Skeletal muscle satellite cell (primary cell): ENCODE measurements at regions not wholly inside any gene's neighbourhood (a gene's known extent, or its start where the extent isn't known, plus 50 kb on each side); places are given as distances from the start of the nearest gene placed in this dataset.

Source experiments
- H3K27me3 ChIP-seq: 2 replicates; pipeline ENCODE4 v1.7.0; 2013; ENCODE audit warnings: low read length; ENCODE audit not compliant: control insufficient read depth, insufficient read depth
- H3K36me3 ChIP-seq: 2 replicates; pipeline ENCODE4 v1.7.0; 2013; ENCODE audit warnings: mild to moderate bottlenecking, control low read depth, low read length; ENCODE audit not compliant: insufficient read depth
- H3K4me1 ChIP-seq: 2 replicates; pipeline ENCODE4 v1.7.0; 2013; ENCODE audit warnings: low read length; ENCODE audit not compliant: control insufficient read depth, insufficient read depth
- H3K4me2 ChIP-seq: 2 replicates; pipeline ENCODE4 v1.7.0; 2013; ENCODE audit warnings: mild to moderate bottlenecking, low read length
- H3K4me3 ChIP-seq: 2 replicates; pipeline ENCODE4 v1.7.0; 2013; ENCODE audit warnings: low read length
- H3K9ac ChIP-seq: 2 replicates; pipeline ENCODE4 v1.7.0; 2013; ENCODE audit warnings: mild to moderate bottlenecking, low read depth, low read length, moderate library complexity
- H3K9me3 ChIP-seq: replicated peaks from 2 replicates; pipeline ENCODE4 v1.7.0; 2013; ENCODE audit warnings: mild to moderate bottlenecking, control low read depth, low read length

- Histone ChIP-seq H3K4me3 (no peak overlapping the region), H3K4me2 (no peak overlapping the region), H3K9ac (no peak overlapping the region), H3K4me1 (no peaks in the 10 kb centered on the region), H3K9me3 (no peaks in the 10 kb centered on the region), H3K27me3 (peaks cover 8% of the 10 kb centered on the region), H3K36me3 (no peaks in the 10 kb centered on the region)
Observed at GRCh38 chr6:4504700-4505099, 271.5 kb upstream of the CDYL start.

- Histone ChIP-seq H3K4me2 (no peak overlapping the region), H3K9me3 (no peaks in the 10 kb centered on the region), H3K36me3 (no peaks in the 10 kb centered on the region), H3K9ac (no peak overlapping the region), H3K4me1 (no peaks in the 10 kb centered on the region), H3K4me3 (no peak overlapping the region), H3K27me3 (peaks cover 8% of the 10 kb centered on the region)
Observed at GRCh38 chr6:4503700-4504099, 272.5 kb upstream of the CDYL start.

- H3K9ac ChIP-seq: no peak overlapping the region
Observed at GRCh38 chr6:4496284-4496683, 279.9 kb upstream of the CDYL start.

GRCh38 chr6:4491501-4492260 is 284.5 kb upstream of the CDYL start:
- H3K9ac ChIP-seq: no peak overlapping the region
- no peaks in the 10 kb centered on the region for H3K4me1 ChIP-seq
- no peaks in the 10 kb centered on the region for H3K9me3 ChIP-seq
- no peaks in the 10 kb centered on the region for H3K36me3 ChIP-seq
- no peaks in the 10 kb centered on the region for H3K27me3 ChIP-seq
- no peak overlapping the region for H3K4me3 ChIP-seq
- H3K4me2 ChIP-seq: no peak overlapping the region

More at GRCh38 chr6:4496284-4496683, 279.9 kb upstream of the CDYL start:
- Histone ChIP-seq H3K4me3 (no peak overlapping the region), H3K9me3 (no peaks in the 10 kb centered on the region), H3K36me3 (no peaks in the 10 kb centered on the region), H3K4me1 (no peaks in the 10 kb centered on the region), H3K27me3 (peaks cover 8% of the 10 kb centered on the region), H3K4me2 (no peak overlapping the region)

- Histone ChIP-seq H3K9me3 (no peaks in the 10 kb centered on the region), H3K4me1 (no peaks in the 10 kb centered on the region), H3K9ac (no peak overlapping the region)
Observed at GRCh38 chr6:4489538-4489937, 286.7 kb upstream of the CDYL start.

GRCh38 chr6:4488389-4488788 is 287.8 kb upstream of the CDYL start:
- H3K27me3 ChIP-seq: peaks cover 5% of the 10 kb centered on the region
- no peaks in the 10 kb centered on the region for H3K36me3 ChIP-seq
- H3K4me1 ChIP-seq: no peaks in the 10 kb centered on the region
- no peak overlapping the region for H3K4me3 ChIP-seq
- no peaks in the 10 kb centered on the region for H3K9me3 ChIP-seq
- H3K9ac ChIP-seq: no peak overlapping the region
- H3K4me2 ChIP-seq: no peak overlapping the region

More at GRCh38 chr6:4489538-4489937, 286.7 kb upstream of the CDYL start:
- Histone ChIP-seq H3K27me3 (peaks cover 5% of the 10 kb centered on the region), H3K4me2 (no peak overlapping the region), H3K4me3 (no peak overlapping the region), H3K36me3 (no peaks in the 10 kb centered on the region)

- no peaks in the 10 kb centered on the region for H3K4me1 ChIP-seq
- H3K4me2 ChIP-seq: no peak overlapping the region
- H3K36me3 ChIP-seq: no peaks in the 10 kb centered on the region
- no peaks in the 10 kb centered on the region for H3K9me3 ChIP-seq
- no peak overlapping the region for H3K9ac ChIP-seq
- peaks cover 5% of the 10 kb centered on the region for H3K27me3 ChIP-seq
- no peak overlapping the region for H3K4me3 ChIP-seq
Observed at GRCh38 chr6:4487538-4487937, 288.7 kb upstream of the CDYL start.

GRCh38 chr6:4486568-4487315 is 289.5 kb upstream of the CDYL start:
- Histone ChIP-seq H3K36me3 (no peaks in the 10 kb centered on the region), H3K4me3 (no peak overlapping the region), H3K4me2 (no peak overlapping the region), H3K4me1 (no peaks in the 10 kb centered on the region), H3K9me3 (no peaks in the 10 kb centered on the region), H3K9ac (no peak overlapping the region), H3K27me3 (peaks cover 5% of the 10 kb centered on the region)

- Histone ChIP-seq H3K4me2 (no peak overlapping the region), H3K9me3 (no peaks in the 10 kb centered on the region), H3K4me1 (no peaks in the 10 kb centered on the region), H3K27me3 (peaks cover 12% of the 10 kb centered on the region), H3K36me3 (no peaks in the 10 kb centered on the region), H3K4me3 (no peak overlapping the region), H3K9ac (no peak overlapping the region)
Observed at GRCh38 chr6:4485735-4486134, 290.5 kb upstream of the CDYL start.

- no peaks in the 10 kb centered on the region for H3K36me3 ChIP-seq
- H3K4me3 ChIP-seq: no peak overlapping the region
- peaks cover 17% of the 10 kb centered on the region for H3K27me3 ChIP-seq
- H3K4me1 ChIP-seq: no peaks in the 10 kb centered on the region
- no peak overlapping the region for H3K9ac ChIP-seq
- no peaks in the 10 kb centered on the region for H3K9me3 ChIP-seq
- H3K4me2 ChIP-seq: no peak overlapping the region
Observed at GRCh38 chr6:4482461-4482860, 293.7 kb upstream of the CDYL start.

- Histone ChIP-seq H3K36me3 (no peaks in the 10 kb centered on the region), H3K4me3 (no peak overlapping the region), H3K4me2 (no peak overlapping the region), H3K27me3 (peaks cover 18% of the 10 kb centered on the region), H3K9ac (no peak overlapping the region), H3K4me1 (no peaks in the 10 kb centered on the region), H3K9me3 (no peaks in the 10 kb centered on the region)
Observed at GRCh38 chr6:4480788-4481735, 295.1 kb upstream of the CDYL start.
